Epithelial cell of proximal tubule (primary cell): ENCODE measurements at regions not wholly inside any gene's neighbourhood (a gene's known extent, or its start where the extent isn't known, plus 50 kb on each side); places are given as distances from the start of the nearest gene placed in this dataset.
A peak's percentile ranks its signal among the peaks of the same experiment; 100 is the strongest.

ENCODE experiments used
- DNase-seq: peaks from one replicate; pipeline ENCODE4 v3.0.0-alpha.2; 2011; ENCODE audit warnings: low read depth
- H3K4me3 ChIP-seq: 2 replicates; pipeline ENCODE4 v1.5.1; 2011; ENCODE audit warnings: low read depth, mild to moderate bottlenecking, low read length
- CTCF ChIP-seq: conservative IDR thresholded peaks from 2 replicates; pipeline ENCODE4 v1.5.1; 2012; ENCODE audit warnings: low read depth, mild to moderate bottlenecking, low read length

DNA sequence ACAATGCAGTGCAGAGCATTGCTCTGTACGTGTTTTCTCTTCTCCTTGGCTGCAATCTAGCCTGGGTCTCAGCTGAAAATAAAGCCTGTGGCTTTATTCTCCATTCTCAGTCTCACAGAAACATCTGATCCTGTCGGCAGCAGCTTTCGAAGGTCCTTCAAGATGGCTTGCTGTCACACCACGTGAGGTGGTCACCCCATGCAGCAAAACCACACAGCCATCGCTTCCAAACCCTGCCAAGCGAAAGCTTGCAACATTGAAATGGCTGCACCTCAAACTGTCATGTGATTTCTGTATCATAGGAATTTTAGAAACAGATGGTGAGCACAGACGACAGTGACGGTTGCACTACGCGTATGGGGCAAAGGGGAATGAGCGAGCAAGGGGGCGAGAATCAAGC, 98.5 kb upstream of the SMARCA2 start:
- H3K4me3 ChIP-seq: no peak overlapping the region
- TF ChIP-seq CTCF: no peak
- DNase-seq: no peak

GRCh38 chr9:1917396-1917935, 97.7 kb upstream of the SMARCA2 start:
- no peak for DNase-seq
- no peak overlapping the region for H3K4me3 ChIP-seq
- no peak for TF ChIP-seq CTCF

- DNase-seq: no peak
- TF ChIP-seq CTCF: no peak
- no peak overlapping the region for H3K4me3 ChIP-seq
Observed at GRCh38 chr9:1918108-1918507, 97.0 kb upstream of the SMARCA2 start.

DNA sequence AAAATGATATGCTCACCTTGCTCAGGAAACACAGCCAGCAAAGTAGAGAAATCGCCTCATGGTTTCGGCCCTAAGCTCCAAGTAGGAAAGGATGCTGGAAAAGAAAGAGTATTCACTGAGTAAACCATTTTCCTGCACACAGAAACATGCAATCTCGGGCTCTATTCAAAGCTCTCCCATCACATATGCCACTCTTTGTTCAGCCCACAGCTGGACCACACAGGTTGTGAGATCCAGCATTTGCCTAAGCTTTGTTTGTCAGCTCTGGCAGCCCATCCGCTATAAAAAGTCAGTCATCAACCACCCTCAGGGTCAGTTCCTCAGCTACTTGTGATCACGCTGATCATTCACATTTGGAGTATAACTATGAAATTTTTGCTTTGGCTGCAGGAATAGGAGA, 96.5 kb upstream of the SMARCA2 start:
- TF ChIP-seq CTCF: no peak
- no peak overlapping the region for H3K4me3 ChIP-seq
- no peak for DNase-seq

DNA sequence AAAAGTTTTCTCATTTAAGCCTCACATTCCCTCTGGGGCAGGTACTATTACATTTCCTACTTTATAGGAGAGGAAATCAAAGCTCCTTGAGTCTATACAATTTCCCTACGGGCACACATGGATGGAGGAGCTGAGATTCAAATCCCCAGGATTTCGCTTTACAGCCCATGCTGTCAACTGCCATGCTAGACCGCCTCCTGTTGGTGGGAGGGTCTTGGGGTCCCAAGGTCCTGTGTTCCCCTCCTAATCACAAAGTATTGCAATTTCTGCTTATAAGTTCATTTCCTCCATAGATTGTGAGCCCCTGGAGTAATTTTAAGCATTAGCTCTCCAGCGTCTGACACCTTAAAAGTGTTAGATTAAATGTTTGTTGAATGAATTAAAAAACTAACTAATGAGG, 95.9 kb upstream of the SMARCA2 start:
- TF ChIP-seq CTCF: no peak
- no peak overlapping the region for H3K4me3 ChIP-seq
- DNase-seq: no peak

DNA sequence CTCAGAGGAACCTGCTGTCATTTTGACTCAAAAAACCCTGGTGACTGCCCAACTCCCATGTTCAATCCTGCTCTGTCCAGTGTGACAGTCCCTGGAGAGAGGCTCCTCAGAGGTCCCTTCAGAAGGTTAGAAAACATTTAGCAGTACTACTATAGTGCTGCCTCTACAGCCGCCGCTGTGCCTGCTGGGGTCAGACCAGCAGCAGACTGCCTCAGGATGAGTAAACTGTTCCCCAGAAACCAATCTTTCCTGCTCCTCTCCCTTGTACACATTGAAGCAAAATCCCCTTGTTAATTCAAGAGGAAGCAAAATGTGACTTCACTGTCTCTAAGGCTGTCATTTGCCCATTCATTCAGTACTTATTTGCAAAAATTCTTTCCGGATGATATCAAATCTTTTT, 94.8 kb upstream of the SMARCA2 start:
- no peak for DNase-seq
- H3K4me3 ChIP-seq: no peak overlapping the region
- no peak for TF ChIP-seq CTCF

- TF ChIP-seq CTCF: peak; percentile 16
- no peak overlapping the region for H3K4me3 ChIP-seq
- no peak for DNase-seq
Observed at GRCh38 chr9:1922026-1922425, 93.1 kb upstream of the SMARCA2 start.
